ENCODE measurements at regions not wholly inside any gene's neighbourhood (a gene's known extent, or its start where the extent isn't known, plus 50 kb on each side); places are given as distances from the start of the nearest gene placed in this dataset.

DNA sequence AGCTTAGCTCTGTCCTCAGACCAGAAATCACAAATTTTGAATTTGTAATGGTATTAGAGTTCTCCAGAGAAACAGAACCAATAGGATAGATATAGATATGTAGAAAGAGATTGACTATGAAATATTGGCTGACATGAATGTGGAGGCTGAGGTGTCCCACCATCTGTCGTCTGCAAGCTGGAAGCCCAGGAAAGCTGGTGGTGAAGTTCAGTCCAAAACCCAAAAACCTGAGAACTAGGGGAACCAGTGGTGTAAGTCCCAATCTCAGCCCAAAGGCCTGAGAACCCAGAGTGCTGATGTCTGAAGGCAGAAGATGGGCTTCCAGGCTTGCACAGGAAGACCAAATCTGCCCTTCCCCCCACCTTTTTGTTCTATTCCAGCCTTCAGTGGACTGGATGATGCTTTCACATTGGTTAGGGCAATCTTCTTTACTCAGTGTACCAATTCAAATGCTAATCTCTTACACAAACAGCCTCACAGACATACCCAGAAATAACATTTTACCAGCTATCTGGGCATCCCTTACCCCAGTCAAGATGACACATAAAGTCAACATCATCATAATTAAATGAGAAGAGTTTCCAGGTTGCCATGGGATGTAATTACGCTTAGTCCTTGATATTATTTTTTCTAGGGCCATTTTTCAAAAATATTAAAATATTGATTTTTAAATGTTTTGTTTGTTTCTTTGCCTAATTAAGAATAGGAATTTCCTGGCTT lies 570.8 kb downstream of the UTRN start:
- no peaks in the 10 kb centered on the region for H3K9me3 ChIP-seq
- no peak for DNase-seq
- H3K36me3 ChIP-seq, result no peaks in the 10 kb centered on the region
- H3K4me1 ChIP-seq, result no peaks in the 10 kb centered on the region
- no peak overlapping the region for H3K4me3 ChIP-seq (ENCODE audit: low read depth, low read length)
- TF ChIP-seq, protein P1, sequence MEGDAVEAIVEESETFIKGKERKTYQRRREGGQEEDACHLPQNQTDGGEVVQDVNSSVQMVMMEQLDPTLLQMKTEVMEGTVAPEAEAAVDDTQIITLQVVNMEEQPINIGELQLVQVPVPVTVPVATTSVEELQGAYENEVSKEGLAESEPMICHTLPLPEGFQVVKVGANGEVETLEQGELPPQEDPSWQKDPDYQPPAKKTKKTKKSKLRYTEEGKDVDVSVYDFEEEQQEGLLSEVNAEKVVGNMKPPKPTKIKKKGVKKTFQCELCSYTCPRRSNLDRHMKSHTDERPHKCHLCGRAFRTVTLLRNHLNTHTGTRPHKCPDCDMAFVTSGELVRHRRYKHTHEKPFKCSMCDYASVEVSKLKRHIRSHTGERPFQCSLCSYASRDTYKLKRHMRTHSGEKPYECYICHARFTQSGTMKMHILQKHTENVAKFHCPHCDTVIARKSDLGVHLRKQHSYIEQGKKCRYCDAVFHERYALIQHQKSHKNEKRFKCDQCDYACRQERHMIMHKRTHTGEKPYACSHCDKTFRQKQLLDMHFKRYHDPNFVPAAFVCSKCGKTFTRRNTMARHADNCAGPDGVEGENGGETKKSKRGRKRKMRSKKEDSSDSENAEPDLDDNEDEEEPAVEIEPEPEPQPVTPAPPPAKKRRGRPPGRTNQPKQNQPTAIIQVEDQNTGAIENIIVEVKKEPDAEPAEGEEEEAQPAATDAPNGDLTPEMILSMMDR (IDR thresholded peaks at IDR 0.05; ENCODE audit: low read depth, low read length), result no peak
- H3K27me3 ChIP-seq, result no peaks in the 10 kb centered on the region

DNA sequence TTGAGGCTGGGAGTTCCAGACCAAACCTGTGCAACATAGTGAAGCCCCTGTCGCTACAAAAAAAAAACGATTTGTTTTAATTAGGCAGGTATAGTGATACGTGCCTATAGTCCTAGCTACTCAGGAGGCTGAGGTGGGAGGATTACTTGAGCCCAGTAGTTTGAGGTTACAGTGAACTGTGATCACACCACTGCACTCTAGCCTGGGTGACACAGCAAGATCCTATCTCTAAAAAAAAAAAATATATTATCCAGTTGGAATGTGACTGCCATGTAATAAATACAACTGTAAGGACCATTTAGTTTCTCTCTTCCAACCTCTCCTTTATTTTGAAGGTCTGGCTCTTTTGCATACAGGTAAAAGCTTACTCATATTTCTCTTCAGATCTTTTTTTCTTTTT lies 571.5 kb downstream of the UTRN start:
- Histone ChIP-seq H3K27me3 (no peaks in the 10 kb centered on the region), H3K9me3 (no peaks in the 10 kb centered on the region), H3K4me1 (no peaks in the 10 kb centered on the region), H3K4me3 (ENCODE audit: low read depth, low read length) (no peak overlapping the region), H3K36me3 (no peaks in the 10 kb centered on the region)
- no peak for DNase-seq
- TF ChIP-seq, protein P1 (IDR thresholded peaks at IDR 0.05; ENCODE audit: low read depth, low read length), result no peak

DNA sequence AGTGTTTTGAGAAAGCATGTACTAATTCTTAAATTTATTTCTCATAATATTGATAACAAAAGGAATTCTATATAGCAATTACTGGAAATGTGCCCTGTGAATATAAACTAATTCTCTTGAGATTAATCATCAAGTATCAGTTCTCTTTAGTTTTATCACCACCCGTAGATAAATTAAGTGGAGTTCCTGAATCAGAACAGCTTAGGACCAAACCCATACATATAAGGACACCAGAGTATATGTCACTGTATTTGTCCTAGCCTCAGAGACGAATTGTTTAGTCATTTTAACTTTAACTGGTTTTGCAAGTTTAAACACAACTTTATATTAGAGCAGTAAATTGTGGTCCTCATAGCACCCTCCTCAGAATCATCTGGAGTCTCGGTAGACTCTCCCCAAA lies 572.0 kb downstream of the UTRN start:
- no peaks in the 10 kb centered on the region for H3K4me1 ChIP-seq
- H3K4me3 ChIP-seq (ENCODE audit: low read depth, low read length), result no peak overlapping the region
- H3K9me3 ChIP-seq, result no peaks in the 10 kb centered on the region
- no peaks in the 10 kb centered on the region for H3K27me3 ChIP-seq
- TF ChIP-seq, protein P1 (IDR thresholded peaks at IDR 0.05; ENCODE audit: low read depth, low read length), result no peak
- DNase-seq, result no peak
- H3K36me3 ChIP-seq, result no peaks in the 10 kb centered on the region

DNA sequence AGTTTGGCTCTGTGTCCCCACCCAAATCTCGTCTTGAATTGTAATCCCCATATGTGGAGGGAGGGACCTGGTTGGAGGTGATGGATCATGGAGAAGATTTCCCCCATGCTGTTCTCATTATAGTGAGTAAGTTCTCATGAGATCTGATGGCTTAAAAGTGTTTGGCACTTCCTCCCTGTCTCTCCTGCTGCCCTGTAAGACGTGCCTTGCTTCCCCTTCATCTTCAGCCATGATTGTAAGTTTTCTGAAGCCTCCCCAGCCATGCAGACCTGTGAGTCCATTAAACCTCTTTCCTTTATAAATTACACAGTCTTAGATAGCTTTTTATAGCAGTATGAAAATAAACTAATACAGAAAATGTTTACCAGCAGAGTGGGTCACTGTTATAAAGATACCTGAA lies 577.6 kb downstream of the UTRN start:
- TF ChIP-seq, protein P1 (IDR thresholded peaks at IDR 0.05; ENCODE audit: low read depth, low read length), result no peak
- Histone ChIP-seq H3K27me3 (no peaks in the 10 kb centered on the region), H3K4me3 (ENCODE audit: low read depth, low read length) (no peak overlapping the region), H3K4me1 (no peaks in the 10 kb centered on the region), H3K9me3 (peaks cover 2% of the 10 kb centered on the region; the same call in 1 of the 2 replicates), H3K36me3 (no peaks in the 10 kb centered on the region)
- no peak for DNase-seq

DNA sequence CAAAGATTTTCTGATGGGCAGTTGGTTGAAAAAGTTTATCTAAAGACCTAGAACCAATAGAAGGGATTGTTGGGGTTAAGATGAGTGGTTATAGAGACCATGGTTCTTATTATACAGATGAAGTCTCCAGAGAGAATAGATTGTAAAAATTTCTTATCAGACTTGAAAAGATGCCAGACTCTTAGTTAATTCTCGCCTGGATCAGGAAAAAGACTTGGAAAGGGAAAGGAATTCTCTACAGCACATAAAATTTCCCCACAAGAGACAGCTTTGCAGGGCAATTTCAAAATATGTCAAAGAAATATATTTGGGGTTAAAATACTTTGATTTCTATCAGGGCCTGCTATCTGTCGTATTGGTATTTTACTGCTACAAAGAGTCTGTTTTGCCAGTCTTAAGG lies 582.6 kb downstream of the UTRN start:
- DNase-seq, result no peak
- TF ChIP-seq, protein P1 (IDR thresholded peaks at IDR 0.05; ENCODE audit: low read depth, low read length), result no peak
- Histone ChIP-seq H3K36me3 (no peaks in the 10 kb centered on the region), H3K27me3 (no peaks in the 10 kb centered on the region), H3K9me3 (peaks cover 2% of the 10 kb centered on the region; the same call in 1 of the 2 replicates), H3K4me1 (no peaks in the 10 kb centered on the region), H3K4me3 (ENCODE audit: low read depth, low read length) (no peak overlapping the region)

DNA sequence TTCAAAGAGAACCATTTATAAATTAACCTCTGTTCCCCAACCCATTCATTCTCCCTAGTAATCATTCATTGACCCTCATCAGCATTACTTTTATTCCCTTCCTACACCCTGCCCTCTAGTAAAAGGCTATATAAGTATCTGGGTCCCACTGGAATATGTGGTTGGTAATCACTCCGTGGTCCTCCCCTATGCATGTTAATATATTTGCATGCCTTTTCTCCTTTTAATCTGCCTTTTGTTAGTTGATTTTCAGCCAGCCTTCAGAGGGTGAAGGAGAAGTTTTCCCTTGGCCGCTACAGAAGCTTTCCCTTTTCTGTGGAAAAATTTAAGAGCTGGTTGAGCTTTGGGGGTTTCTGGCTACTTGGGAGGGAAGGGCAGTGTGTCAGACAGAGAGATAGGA lies 585.6 kb downstream of the UTRN start:
- TF ChIP-seq, protein P1 (IDR thresholded peaks at IDR 0.05; ENCODE audit: low read depth, low read length), result no peak
- Histone ChIP-seq H3K9me3 (no peaks in the 10 kb centered on the region), H3K4me1 (no peaks in the 10 kb centered on the region), H3K27me3 (no peaks in the 10 kb centered on the region), H3K4me3 (ENCODE audit: low read depth, low read length) (no peak overlapping the region), H3K36me3 (no peaks in the 10 kb centered on the region)
- no peak for DNase-seq
